NCI-H2227 (cell line): ENCODE measurements at regions not wholly inside any gene's neighbourhood (a gene's known extent, or its start where the extent isn't known, plus 50 kb on each side); places are given as distances from the start of the nearest gene placed in this dataset.

Source experiments
- DNase-seq: peaks from one replicate; lab custom pipeline; 2025; ENCODE audit not compliant: unreplicated experiment; lab: John Stamatoyannopoulos, UW

- DNase-seq, result no peak
Measured at GRCh38 chr18:68035774-68036522, 519.4 kb upstream of the DSEL start.

GRCh38 chr18:68034296-68034695 lies 517.8 kb upstream of the DSEL start:
- no peak for DNase-seq

GRCh38 chr18:68033466-68033865 lies 516.9 kb upstream of the DSEL start:
- no peak for DNase-seq

GRCh38 chr18:68024716-68025115 lies 508.2 kb upstream of the DSEL start:
- no peak for DNase-seq

- DNase-seq, result no peak
Measured at GRCh38 chr18:68017385-68017784, 500.9 kb upstream of the DSEL start.

- no peak for DNase-seq
Measured at GRCh38 chr18:67997496-67997895, 481.0 kb upstream of the DSEL start.

GRCh38 chr18:67995769-67996168 lies 479.2 kb upstream of the DSEL start:
- no peak for DNase-seq

GRCh38 chr18:67980241-67980640 lies 463.7 kb upstream of the DSEL start:
- no peak for DNase-seq

GRCh38 chr18:67977067-67977616 lies 460.6 kb upstream of the DSEL start:
- no peak for DNase-seq

GRCh38 chr18:67973916-67974315 lies 457.4 kb upstream of the DSEL start:
- DNase-seq, result no peak

- peak; percentile 10 for DNase-seq
Measured at GRCh38 chr18:67969458-67969857, 452.9 kb upstream of the DSEL start.

GRCh38 chr18:67966224-67966623 lies 449.7 kb upstream of the DSEL start:
- DNase-seq, result no peak

- no peak for DNase-seq
Measured at GRCh38 chr18:67964462-67964861, 447.9 kb upstream of the DSEL start.

GRCh38 chr18:67961701-67962440 lies 445.4 kb upstream of the DSEL start:
- DNase-seq, result no peak

GRCh38 chr18:67957684-67958083 lies 441.2 kb upstream of the DSEL start:
- DNase-seq, result no peak

GRCh38 chr18:67954594-67954993 lies 438.1 kb upstream of the DSEL start:
- peak; percentile 64 for DNase-seq

GRCh38 chr18:67951137-67951536 lies 434.6 kb upstream of the DSEL start:
- DNase-seq, result no peak

GRCh38 chr18:67938660-67939059 lies 422.1 kb upstream of the DSEL start:
- DNase-seq, result no peak

GRCh38 chr18:67935638-67936037 lies 419.1 kb upstream of the DSEL start:
- no peak for DNase-seq

GRCh38 chr18:67933271-67933670 lies 416.8 kb upstream of the DSEL start:
- no peak for DNase-seq

GRCh38 chr18:67932271-67932670 lies 415.8 kb upstream of the DSEL start:
- DNase-seq, result no peak
